Liver (tissue), 8 donors: ENCODE measurements at regions not wholly inside any gene's neighbourhood (a gene's known extent, or its start where the extent isn't known, plus 50 kb on each side); places are given as distances from the start of the nearest gene placed in this dataset.

Experiments
- DNase-seq: peaks from one replicate; pipeline ENCODE4 v3.0.0-alpha.2; 2017; ENCODE audit warnings: low spot score
- H3K27ac ChIP-seq, 2 donors: one replicate each; pipeline ENCODE4 v1.7.0; 2013; ENCODE audit warnings: inconsistent platforms in 2 of 2, low read length in 2 of 2, control low read depth in 1 of 2, low read depth in 1 of 2, mild to moderate bottlenecking in 1 of 2
- H3K27me3 ChIP-seq, 4 donors: one replicate each; pipeline versions ENCODE4 v1.6.1 to v1.7.0; 2013; ENCODE audit warnings: low read length in 3 of 4, inconsistent platforms in 1 of 4, mild to moderate bottlenecking in 1 of 4, moderate library complexity in 1 of 4; ENCODE audit not compliant: control insufficient read depth in 4 of 4, insufficient read depth in 4 of 4
- H3K36me3 ChIP-seq, 4 donors: one replicate each; pipeline versions ENCODE4 v1.6.1 to v1.7.0; 2013; ENCODE audit warnings: low read length in 3 of 4, mild to moderate bottlenecking in 3 of 4, low read depth in 1 of 4, moderate library complexity in 1 of 4; ENCODE audit not compliant: control insufficient read depth in 4 of 4, insufficient read depth in 3 of 4
- H3K4me1 ChIP-seq, 4 donors: one replicate each; pipeline versions ENCODE4 v1.6.1 to v1.7.0; 2013; ENCODE audit warnings: low read length in 3 of 4, mild to moderate bottlenecking in 3 of 4, moderate library complexity in 1 of 4; ENCODE audit not compliant: control insufficient read depth in 4 of 4, insufficient read depth in 4 of 4
- H3K4me3 ChIP-seq, 3 donors: one replicate each; pipeline versions ENCODE4 v1.6.1 to v1.7.0; 2013; ENCODE audit warnings: low read length in 3 of 3, control low read depth in 1 of 3, low read depth in 1 of 3, mild to moderate bottlenecking in 1 of 3
- H3K9ac ChIP-seq, 2 donors: one replicate each; pipeline ENCODE4 v1.7.0; 2013; ENCODE audit warnings: low read length in 2 of 2, mild to moderate bottlenecking in 2 of 2, moderate library complexity in 2 of 2, control low read depth in 1 of 2, low read depth in 1 of 2
- H3K9me3 ChIP-seq, 4 donors: one replicate each; pipeline versions ENCODE4 v1.6.1 to v1.7.0; 2013; ENCODE audit warnings: low read length in 3 of 4; ENCODE audit not compliant: control insufficient read depth in 4 of 4
- ATF3 ChIP-seq: IDR thresholded peaks from 2 replicates; pipeline ENCODE4 v1.6.1; 2016; ENCODE audit warnings: antibody characterized with exemption
- EGR1 ChIP-seq, 2 donors: IDR thresholded peaks; 2 replicates each; pipeline ENCODE4 v1.6.1; 2016 to 2018; ENCODE audit warnings: antibody characterized with exemption in 2 of 2, low read depth in 2 of 2
- FOXA1 ChIP-seq: IDR thresholded peaks from 2 replicates; pipeline ENCODE4 v1.6.1; 2016; ENCODE audit warnings: antibody characterized with exemption
- FOXA2 ChIP-seq: IDR thresholded peaks from 2 replicates; pipeline ENCODE4 v1.6.1; 2016; ENCODE audit warnings: antibody characterized with exemption
- GABPA ChIP-seq, 2 donors: IDR thresholded peaks in 1 of 2; conservative IDR thresholded peaks in 1 of 2; 2 replicates each; pipeline ENCODE4 v1.6.1; 2016; ENCODE audit warnings: antibody characterized with exemption in 2 of 2, mild to moderate bottlenecking in 1 of 2, moderate library complexity in 1 of 2
- HNF4A ChIP-seq, 2 donors: conservative IDR thresholded peaks; 2 replicates each; pipeline ENCODE4 v1.6.1; 2016; ENCODE audit warnings: antibody characterized with exemption in 2 of 2, mild to moderate bottlenecking in 2 of 2
- HNF4G ChIP-seq: IDR thresholded peaks from 2 replicates; pipeline ENCODE4 v1.6.1; 2016; ENCODE audit warnings: antibody characterized with exemption
- JUND ChIP-seq, 2 donors: IDR thresholded peaks; 2 replicates each; pipeline ENCODE4 v1.6.1; 2016; ENCODE audit warnings: antibody characterized with exemption in 2 of 2
- NR2F2 ChIP-seq: IDR thresholded peaks from 2 replicates; pipeline ENCODE4 v1.6.1; 2016; ENCODE audit warnings: antibody characterized with exemption
- RAD21 ChIP-seq, 2 donors: IDR thresholded peaks; 2 replicates each; pipeline ENCODE4 v1.6.1; 2016; ENCODE audit warnings: antibody characterized with exemption in 2 of 2, mild to moderate bottlenecking in 2 of 2
- RXRA ChIP-seq, 2 donors: IDR thresholded peaks; 2 replicates each; pipeline ENCODE4 v1.6.1; 2017 to 2018; ENCODE audit warnings: antibody characterized with exemption in 2 of 2, mild to moderate bottlenecking in 1 of 2
- SP1 ChIP-seq: IDR thresholded peaks from 2 replicates; pipeline ENCODE4 v1.6.1; 2018; ENCODE audit warnings: antibody characterized with exemption, mild to moderate bottlenecking
- TAF1 ChIP-seq: conservative IDR thresholded peaks from 2 replicates; pipeline ENCODE4 v1.6.1; 2016; ENCODE audit warnings: antibody characterized with exemption, mild to moderate bottlenecking
- YY1 ChIP-seq: IDR thresholded peaks from 2 replicates; pipeline ENCODE4 v1.6.1; 2016; ENCODE audit warnings: antibody characterized with exemption, mild to moderate bottlenecking
- ZBTB33 ChIP-seq: IDR thresholded peaks from 2 replicates; pipeline ENCODE4 v1.6.1; 2016; ENCODE audit warnings: antibody characterized with exemption
- WGBS: extraction: QIAGEN DNeasy Blood & Tissue Kit; methylation state at CpG from one replicate; pipeline ENCODE4 v1.1.7; 2013; 5-methylcytosine and 5-hydroxymethylcytosine counted together
- TF ChIP-seq, protein P1 (sequence below): IDR thresholded peaks from 2 replicates; pipeline ENCODE4 v1.6.1; 2016; ENCODE audit warnings: antibody characterized with exemption
- TF ChIP-seq, protein P2 (sequence below): fragments of 150-350 bp; IDR thresholded peaks from 2 replicates; pipeline ENCODE4 v1.5.1; 2017; ENCODE audit warnings: improper control_type of control experiment, low read depth, low read length; ENCODE audit not compliant: missing input control
- TF ChIP-seq, protein P3 (sequence below): IDR thresholded peaks from 2 replicates; pipeline ENCODE4 v1.6.1; 2016; ENCODE audit warnings: antibody characterized with exemption, mild to moderate bottlenecking
- donor health status: healthy.
- donor health status: healthy.
- donor health status: healthy.
- donor health status: healthy.
- donor health status: healthy.

- TF ChIP-seq ATF3 (no peak), FOXA1 (no peak), SP1 (no peak), YY1 (no peak), HNF4A (conservative IDR thresholded peaks at IDR 0.05) (no peak), FOXA2 (no peak), ZBTB33 (no peak), HNF4G (no peak), TAF1 (no peak), RAD21 (IDR thresholded peaks at IDR 0.05) (no peak), RXRA (IDR thresholded peaks at IDR 0.05) (no peak), GABPA (IDR thresholded peaks at IDR 0.05 in 1 of 2, conservative IDR thresholded peaks at IDR 0.05 in 1 of 2) (no peak), EGR1 (IDR thresholded peaks at IDR 0.05; ENCODE audit: low read depth in 2 of 2) (no peak), NR2F2 (no peak), JUND (IDR thresholded peaks at IDR 0.05) (no peak)
- TF ChIP-seq, protein P1, sequence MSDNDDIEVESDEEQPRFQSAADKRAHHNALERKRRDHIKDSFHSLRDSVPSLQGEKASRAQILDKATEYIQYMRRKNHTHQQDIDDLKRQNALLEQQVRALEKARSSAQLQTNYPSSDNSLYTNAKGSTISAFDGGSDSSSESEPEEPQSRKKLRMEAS = no peak
- TF ChIP-seq, protein P2, sequence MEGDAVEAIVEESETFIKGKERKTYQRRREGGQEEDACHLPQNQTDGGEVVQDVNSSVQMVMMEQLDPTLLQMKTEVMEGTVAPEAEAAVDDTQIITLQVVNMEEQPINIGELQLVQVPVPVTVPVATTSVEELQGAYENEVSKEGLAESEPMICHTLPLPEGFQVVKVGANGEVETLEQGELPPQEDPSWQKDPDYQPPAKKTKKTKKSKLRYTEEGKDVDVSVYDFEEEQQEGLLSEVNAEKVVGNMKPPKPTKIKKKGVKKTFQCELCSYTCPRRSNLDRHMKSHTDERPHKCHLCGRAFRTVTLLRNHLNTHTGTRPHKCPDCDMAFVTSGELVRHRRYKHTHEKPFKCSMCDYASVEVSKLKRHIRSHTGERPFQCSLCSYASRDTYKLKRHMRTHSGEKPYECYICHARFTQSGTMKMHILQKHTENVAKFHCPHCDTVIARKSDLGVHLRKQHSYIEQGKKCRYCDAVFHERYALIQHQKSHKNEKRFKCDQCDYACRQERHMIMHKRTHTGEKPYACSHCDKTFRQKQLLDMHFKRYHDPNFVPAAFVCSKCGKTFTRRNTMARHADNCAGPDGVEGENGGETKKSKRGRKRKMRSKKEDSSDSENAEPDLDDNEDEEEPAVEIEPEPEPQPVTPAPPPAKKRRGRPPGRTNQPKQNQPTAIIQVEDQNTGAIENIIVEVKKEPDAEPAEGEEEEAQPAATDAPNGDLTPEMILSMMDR = no peak
- TF ChIP-seq, protein P3, sequence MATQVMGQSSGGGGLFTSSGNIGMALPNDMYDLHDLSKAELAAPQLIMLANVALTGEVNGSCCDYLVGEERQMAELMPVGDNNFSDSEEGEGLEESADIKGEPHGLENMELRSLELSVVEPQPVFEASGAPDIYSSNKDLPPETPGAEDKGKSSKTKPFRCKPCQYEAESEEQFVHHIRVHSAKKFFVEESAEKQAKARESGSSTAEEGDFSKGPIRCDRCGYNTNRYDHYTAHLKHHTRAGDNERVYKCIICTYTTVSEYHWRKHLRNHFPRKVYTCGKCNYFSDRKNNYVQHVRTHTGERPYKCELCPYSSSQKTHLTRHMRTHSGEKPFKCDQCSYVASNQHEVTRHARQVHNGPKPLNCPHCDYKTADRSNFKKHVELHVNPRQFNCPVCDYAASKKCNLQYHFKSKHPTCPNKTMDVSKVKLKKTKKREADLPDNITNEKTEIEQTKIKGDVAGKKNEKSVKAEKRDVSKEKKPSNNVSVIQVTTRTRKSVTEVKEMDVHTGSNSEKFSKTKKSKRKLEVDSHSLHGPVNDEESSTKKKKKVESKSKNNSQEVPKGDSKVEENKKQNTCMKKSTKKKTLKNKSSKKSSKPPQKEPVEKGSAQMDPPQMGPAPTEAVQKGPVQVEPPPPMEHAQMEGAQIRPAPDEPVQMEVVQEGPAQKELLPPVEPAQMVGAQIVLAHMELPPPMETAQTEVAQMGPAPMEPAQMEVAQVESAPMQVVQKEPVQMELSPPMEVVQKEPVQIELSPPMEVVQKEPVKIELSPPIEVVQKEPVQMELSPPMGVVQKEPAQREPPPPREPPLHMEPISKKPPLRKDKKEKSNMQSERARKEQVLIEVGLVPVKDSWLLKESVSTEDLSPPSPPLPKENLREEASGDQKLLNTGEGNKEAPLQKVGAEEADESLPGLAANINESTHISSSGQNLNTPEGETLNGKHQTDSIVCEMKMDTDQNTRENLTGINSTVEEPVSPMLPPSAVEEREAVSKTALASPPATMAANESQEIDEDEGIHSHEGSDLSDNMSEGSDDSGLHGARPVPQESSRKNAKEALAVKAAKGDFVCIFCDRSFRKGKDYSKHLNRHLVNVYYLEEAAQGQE = no peak
- Histone ChIP-seq H3K9ac (no peak overlapping the region), H3K4me3 (no peak overlapping the region), H3K9me3 (no peaks in the 10 kb centered on the region), H3K36me3 (no peaks in the 10 kb centered on the region), H3K4me1 (no peaks in the 10 kb centered on the region), H3K27ac (no peak overlapping the region), H3K27me3 (no peaks in the 10 kb centered on the region)
- no peak for DNase-seq
- 74% methylated on average over 5 of the region's 5 CpGs for WGBS
These were observed 131.4 kb upstream of the ZMIZ1 start for GRCh38 chr10:78937393-78937792.
